Retinal pigment epithelial cell (primary cell): ENCODE measurements at regions not wholly inside any gene's neighbourhood (a gene's known extent, or its start where the extent isn't known, plus 50 kb on each side); places are given as distances from the start of the nearest gene placed in this dataset.

Experiments used
- DNase-seq: peaks from one replicate; pipeline ENCODE4 v3.0.0-alpha.2; 2010; ENCODE audit warnings: low read depth
- H3K4me3 ChIP-seq: 2 replicates; pipeline ENCODE4 v1.5.1; 2011; ENCODE audit warnings: mild to moderate bottlenecking, low read length, control low read depth, moderate library complexity
- TF ChIP-seq, protein P1 (sequence below): conservative IDR thresholded peaks from 2 replicates; pipeline ENCODE4 v1.5.1; 2011; ENCODE audit warnings: low read depth, low read length, control low read depth, inconsistent platforms

DNA sequence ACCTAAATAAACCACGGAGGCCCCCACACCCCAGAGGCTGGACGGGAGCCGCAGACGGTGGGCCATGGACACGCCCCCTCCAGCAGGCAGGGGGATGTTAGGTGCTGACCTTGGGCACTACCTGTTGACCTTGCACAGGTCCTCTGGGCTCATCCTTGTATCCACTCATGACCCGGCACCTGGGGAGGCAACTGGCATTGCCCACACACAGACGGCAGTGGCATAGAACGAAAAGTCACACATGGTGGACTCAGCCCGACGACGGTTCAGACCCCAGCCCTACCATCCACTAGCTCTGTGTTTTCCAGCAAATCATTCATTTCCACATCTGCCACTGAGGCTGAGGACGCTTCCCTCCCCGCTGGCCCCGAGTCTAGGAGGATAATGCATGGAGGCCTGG is 247.7 kb upstream of the PPP2R2D start:
- TF ChIP-seq, protein P1, sequence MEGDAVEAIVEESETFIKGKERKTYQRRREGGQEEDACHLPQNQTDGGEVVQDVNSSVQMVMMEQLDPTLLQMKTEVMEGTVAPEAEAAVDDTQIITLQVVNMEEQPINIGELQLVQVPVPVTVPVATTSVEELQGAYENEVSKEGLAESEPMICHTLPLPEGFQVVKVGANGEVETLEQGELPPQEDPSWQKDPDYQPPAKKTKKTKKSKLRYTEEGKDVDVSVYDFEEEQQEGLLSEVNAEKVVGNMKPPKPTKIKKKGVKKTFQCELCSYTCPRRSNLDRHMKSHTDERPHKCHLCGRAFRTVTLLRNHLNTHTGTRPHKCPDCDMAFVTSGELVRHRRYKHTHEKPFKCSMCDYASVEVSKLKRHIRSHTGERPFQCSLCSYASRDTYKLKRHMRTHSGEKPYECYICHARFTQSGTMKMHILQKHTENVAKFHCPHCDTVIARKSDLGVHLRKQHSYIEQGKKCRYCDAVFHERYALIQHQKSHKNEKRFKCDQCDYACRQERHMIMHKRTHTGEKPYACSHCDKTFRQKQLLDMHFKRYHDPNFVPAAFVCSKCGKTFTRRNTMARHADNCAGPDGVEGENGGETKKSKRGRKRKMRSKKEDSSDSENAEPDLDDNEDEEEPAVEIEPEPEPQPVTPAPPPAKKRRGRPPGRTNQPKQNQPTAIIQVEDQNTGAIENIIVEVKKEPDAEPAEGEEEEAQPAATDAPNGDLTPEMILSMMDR, result no peak
- DNase-seq, result no peak
- H3K4me3 ChIP-seq, result no peak overlapping the region

DNA sequence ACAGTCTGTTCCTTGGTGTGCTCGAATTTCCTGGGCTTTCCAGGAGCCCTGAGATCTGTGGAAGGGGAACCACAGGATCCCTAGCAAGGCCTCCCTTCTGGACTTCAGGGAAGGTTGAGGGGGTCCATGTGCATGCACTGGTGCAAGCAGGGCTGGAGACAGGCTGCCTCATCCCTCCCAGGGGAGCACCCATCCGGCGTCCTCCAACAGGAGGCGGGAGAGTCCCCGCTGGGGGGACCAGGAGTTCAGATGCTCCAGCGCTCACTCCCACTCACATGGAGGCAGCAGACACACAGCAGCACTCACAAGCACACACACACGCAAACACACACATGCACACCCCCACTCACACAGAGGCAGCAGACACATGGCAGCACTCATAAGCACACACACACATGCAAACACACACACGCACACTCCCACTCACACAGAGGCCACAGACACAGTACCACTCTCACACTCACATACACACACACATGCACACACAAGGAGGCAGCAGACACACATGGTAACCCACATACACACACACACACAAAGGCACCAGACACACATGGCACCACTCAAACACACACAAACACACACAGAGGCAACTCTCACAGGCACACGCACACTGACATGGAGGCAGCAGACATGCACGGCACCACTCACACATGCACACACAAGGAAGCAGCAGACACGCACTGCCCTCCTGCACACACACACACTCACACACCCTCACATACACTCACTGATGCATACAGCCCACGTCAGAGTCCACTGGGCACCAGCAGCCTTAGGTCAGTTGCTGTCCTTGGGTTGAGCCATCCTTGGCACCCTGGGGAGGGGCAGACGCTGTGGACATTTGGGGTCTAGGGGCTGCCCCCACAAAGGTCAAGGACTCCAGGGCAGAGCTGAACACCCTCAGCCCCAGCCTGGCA is 247.0 kb upstream of the PPP2R2D start:
- H3K4me3 ChIP-seq, result no peak overlapping the region
- no peak for DNase-seq
- TF ChIP-seq, protein P1, result no peak

DNA sequence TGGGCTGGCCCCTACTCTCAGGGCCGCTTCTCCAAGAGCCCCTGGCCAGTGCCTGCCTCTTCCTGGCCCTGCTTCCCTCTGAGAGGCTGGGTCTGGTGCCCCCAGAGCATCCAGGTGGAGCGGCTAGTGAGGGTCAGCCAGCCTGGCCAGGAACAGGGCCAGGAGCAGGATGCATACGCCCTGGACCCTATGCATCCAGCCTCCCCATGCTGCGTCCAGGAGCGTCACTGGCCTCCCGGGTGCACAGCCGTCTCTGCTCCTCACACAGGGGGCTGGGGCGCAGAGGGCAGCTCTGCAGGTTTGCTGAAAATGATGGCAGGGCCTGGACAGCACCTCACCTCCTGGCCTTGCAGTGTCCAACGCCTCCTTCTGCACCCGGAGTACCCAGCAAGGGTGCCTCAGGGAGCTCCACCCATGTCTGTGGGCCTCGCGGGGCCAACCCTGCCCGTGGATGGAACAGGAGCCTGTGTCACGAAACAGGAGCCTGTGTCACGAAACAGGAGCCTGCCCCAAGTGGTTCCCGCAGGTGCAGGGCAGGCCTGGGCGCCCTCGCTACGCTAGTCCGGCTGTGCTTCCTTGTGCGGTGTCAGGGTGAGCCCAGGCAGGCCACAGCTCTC is 246.2 kb upstream of the PPP2R2D start:
- TF ChIP-seq, protein P1, result no peak
- H3K4me3 ChIP-seq, result no peak overlapping the region
- no peak for DNase-seq

DNA sequence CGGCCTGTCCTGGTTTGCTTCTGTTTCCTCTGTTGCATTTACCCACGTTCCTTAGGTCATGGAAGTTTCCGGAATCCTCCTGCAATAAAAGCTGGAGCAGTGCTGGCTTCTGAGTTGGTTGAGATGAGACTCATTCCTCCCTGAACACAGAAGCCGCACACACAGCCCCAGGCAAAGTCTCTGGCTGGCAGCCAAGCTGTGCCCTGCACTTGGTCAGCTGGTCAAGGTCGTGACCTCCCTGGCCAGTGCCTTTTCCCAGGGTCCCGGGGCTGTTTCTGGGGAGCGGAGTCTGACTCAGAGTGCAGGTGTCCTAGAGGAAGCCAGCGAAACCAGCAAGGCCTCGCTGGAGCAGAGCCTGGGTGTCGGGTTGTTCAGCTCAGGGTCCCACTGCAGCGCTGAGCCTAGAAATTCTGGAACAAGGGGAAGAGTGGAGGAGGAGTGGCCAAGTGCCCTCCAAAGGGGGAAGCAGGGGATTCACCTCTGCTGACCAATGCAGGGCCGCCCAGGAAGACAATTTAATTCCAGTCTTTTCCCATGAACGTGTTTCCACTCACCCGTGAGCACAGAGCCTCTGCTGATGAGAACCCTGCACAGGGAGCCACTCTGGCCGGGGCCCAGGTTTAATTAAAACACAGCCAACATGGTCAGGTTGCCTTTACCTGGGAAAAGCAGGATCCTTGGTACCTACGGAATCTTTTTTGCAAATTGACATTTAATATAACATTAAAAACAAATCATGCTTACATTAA is 245.5 kb upstream of the PPP2R2D start:
- DNase-seq, result no peak
- TF ChIP-seq, protein P1, result no peak
- H3K4me3 ChIP-seq, result no peak overlapping the region

DNA sequence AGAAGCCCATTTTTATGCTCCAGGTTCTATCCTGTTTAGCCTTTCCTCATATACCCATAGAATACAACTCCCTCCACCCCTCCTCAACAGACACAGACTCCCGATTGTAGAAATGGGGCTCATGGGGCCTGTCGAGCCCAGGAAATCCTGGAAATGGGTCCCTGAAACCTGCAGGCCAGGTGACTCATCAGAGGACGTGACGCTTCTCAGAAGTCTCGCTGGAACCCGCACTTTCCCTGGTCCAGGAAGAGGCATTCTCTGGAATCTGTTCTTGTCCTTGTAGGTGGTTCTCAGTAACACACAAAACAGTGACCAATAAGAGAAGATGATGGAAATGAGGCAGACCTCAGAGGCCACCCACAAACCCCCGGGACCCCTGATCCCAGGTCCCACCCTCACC is 244.8 kb upstream of the PPP2R2D start:
- no peak for DNase-seq
- no peak overlapping the region for H3K4me3 ChIP-seq
- TF ChIP-seq, protein P1, result no peak

DNA sequence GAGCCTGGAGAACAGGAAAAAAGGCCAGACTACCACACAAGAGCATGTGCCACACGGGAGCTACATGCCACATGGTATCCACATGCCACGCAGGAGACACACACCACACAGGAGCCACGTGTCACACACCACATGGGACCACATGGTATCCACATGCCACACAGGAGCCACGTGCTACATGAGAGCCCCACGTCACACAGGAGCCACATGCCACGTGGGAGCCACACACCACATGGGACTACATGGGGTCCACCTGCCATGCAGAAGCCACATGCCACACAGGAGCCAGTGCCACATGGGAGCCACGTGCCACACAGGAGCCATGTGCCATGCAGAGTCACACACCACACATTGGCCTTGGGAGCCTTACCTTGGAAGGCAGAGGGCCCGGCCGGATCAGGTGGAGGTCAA is 244.4 kb upstream of the PPP2R2D start:
- H3K4me3 ChIP-seq, result no peak overlapping the region
- DNase-seq, result no peak
- TF ChIP-seq, protein P1, result no peak
